ENCODE measurements at regions not wholly inside any gene's neighbourhood (a gene's known extent, or its start where the extent isn't known, plus 50 kb on each side); places are given as distances from the start of the nearest gene placed in this dataset.
"Not testable (repeated sequence)": the region's sequence is repeated elsewhere in the genome, so short reads cannot be mapped to it uniquely, and the experiment has no call there.

DNA sequence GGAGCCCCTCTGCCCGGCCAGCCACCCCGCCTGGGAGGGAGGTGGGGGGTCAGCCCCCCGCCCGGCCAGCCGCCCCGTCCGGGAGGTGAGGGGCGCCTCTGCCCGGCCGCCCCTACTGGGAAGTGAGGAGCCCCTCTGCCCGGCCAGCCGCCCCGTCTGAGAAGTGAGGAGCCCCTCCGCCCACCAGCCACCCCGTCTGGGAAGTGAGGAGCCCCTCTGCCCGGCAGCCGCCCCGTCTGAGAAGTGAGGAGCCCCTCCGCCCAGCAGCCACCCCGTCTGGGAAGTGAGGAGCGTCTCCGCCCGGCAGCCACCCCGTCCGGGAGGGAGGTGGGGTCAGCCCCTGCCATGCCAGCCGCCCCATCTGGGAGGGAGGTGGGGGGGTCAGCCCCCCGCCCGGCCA, 102.8 kb downstream of the ID4 start:
- peaks cover 14% of the 10 kb centered on the region for H3K9me3 Mint-ChIP-seq
- not testable (repeated sequence) for ATAC-seq, H3K4me3 Mint-ChIP-seq

DNA sequence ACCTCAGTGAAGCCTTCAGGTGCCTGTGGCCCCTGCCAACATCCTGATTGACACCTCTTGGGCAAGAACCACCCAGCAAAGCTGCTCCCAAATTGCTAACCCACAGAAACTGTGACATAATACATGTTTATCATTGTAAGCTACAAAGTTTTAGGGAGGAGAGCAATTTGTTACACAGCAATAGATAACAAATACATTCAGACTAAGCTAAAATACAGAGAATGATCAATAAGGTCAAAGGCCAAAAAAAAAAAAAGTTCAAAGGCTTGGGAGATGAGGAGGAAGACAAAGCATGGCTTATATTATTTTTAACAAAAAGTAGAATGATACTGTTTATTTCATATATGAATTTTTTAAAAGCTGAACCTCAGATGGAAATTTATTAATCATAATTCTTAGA, 105.9 kb downstream of the ID4 start:
- no peaks in the 10 kb centered on the region for H3K4me1 Mint-ChIP-seq
- no peaks in the 10 kb centered on the region for H3K36me3 Mint-ChIP-seq
- no peak for ATAC-seq
- no peak overlapping the region for H3K27ac Mint-ChIP-seq
- H3K4me3 Mint-ChIP-seq = no peak overlapping the region
- peaks cover 11% of the 10 kb centered on the region for H3K9me3 Mint-ChIP-seq
- H3K27me3 Mint-ChIP-seq = no peaks in the 10 kb centered on the region

More for the DNA sequence above, 102.8 kb downstream of the ID4 start:
- not testable (repeated sequence) for H3K27ac Mint-ChIP-seq, H3K27me3 Mint-ChIP-seq, H3K36me3 Mint-ChIP-seq, H3K4me1 Mint-ChIP-seq

- no peak for ATAC-seq
- H3K36me3 Mint-ChIP-seq = no peaks in the 10 kb centered on the region
- H3K4me3 Mint-ChIP-seq = no peak overlapping the region
- peaks cover 22% of the 10 kb centered on the region for H3K9me3 Mint-ChIP-seq
- no peaks in the 10 kb centered on the region for H3K4me1 Mint-ChIP-seq
- H3K27me3 Mint-ChIP-seq = no peaks in the 10 kb centered on the region
- H3K27ac Mint-ChIP-seq = no peak overlapping the region
Measured at GRCh38 chr6:19945843-19946358, 108.7 kb downstream of the ID4 start.

DNA sequence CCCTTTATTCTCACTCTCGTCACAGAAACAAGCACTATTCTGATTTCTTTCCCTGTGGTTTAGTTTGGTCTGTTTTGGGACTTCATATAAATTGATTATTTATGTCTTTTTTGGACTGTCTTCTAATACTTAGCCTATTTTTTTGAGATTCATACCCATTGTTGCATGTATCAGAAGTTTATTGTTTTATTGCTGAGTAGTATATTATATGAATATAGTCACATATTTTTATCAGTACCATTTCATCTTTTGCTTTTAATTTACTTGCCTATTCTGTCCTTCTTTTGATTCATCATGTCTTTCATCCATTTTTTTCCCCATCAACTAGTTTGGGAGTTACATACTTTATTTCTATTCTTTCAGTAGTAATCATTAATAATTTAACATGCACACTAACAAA, 112.0 kb downstream of the ID4 start:
- peaks cover 29% of the 10 kb centered on the region for H3K9me3 Mint-ChIP-seq
- no peak overlapping the region for H3K27ac Mint-ChIP-seq
- no peak overlapping the region for H3K4me3 Mint-ChIP-seq
- ATAC-seq = no peak
- no peaks in the 10 kb centered on the region for H3K27me3 Mint-ChIP-seq
- H3K36me3 Mint-ChIP-seq = no peaks in the 10 kb centered on the region
- no peaks in the 10 kb centered on the region for H3K4me1 Mint-ChIP-seq

DNA sequence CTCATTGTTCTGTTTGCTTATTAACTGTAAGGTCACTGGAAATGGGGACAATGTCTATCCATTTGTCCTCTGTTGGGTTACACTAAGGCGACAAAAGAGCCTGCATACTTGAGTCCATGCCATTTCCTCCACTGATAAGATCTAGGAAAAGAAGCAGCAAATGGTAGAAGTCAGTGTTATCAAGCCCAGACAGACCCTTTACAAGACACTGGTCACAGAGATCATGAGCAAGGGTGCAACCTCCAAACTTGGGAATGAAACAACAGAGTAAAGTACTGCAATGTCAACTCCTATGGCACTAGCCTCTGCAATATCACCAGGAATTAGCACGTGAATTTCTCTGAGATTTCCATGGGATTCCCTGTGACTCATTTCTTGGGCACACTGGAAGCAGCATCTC, 126.9 kb downstream of the ID4 start:
- H3K27ac Mint-ChIP-seq = no peak overlapping the region
- H3K4me3 Mint-ChIP-seq = no peak overlapping the region
- no peaks in the 10 kb centered on the region for H3K4me1 Mint-ChIP-seq
- H3K36me3 Mint-ChIP-seq = no peaks in the 10 kb centered on the region
- no peaks in the 10 kb centered on the region for H3K27me3 Mint-ChIP-seq
- no peak for ATAC-seq
- peaks cover 4% of the 10 kb centered on the region for H3K9me3 Mint-ChIP-seq

- Mint-ChIP-seq H3K36me3 (no peaks in the 10 kb centered on the region), H3K27me3 (no peaks in the 10 kb centered on the region), H3K4me1 (no peaks in the 10 kb centered on the region), H3K27ac (no peak overlapping the region), H3K9me3 (no peaks in the 10 kb centered on the region), H3K4me3 (no peak overlapping the region)
- ATAC-seq = no peak
Measured at GRCh38 chr6:19968201-19968600, 131.0 kb downstream of the ID4 start.

- H3K36me3 Mint-ChIP-seq = no peaks in the 10 kb centered on the region
- no peak for ATAC-seq
- H3K27ac Mint-ChIP-seq = no peak overlapping the region
- H3K4me3 Mint-ChIP-seq = no peak overlapping the region
- no peaks in the 10 kb centered on the region for H3K4me1 Mint-ChIP-seq
- no peaks in the 10 kb centered on the region for H3K27me3 Mint-ChIP-seq
- no peaks in the 10 kb centered on the region for H3K9me3 Mint-ChIP-seq
Measured at GRCh38 chr6:19972221-19972620, 135.1 kb downstream of the ID4 start.

- Mint-ChIP-seq H3K27me3 (no peaks in the 10 kb centered on the region), H3K4me3 (no peak overlapping the region), H3K4me1 (no peaks in the 10 kb centered on the region), H3K27ac (no peak overlapping the region), H3K36me3 (no peaks in the 10 kb centered on the region), H3K9me3 (no peaks in the 10 kb centered on the region)
- no peak for ATAC-seq
Measured at GRCh38 chr6:19976411-19977129, 139.4 kb downstream of the ID4 start.

DNA sequence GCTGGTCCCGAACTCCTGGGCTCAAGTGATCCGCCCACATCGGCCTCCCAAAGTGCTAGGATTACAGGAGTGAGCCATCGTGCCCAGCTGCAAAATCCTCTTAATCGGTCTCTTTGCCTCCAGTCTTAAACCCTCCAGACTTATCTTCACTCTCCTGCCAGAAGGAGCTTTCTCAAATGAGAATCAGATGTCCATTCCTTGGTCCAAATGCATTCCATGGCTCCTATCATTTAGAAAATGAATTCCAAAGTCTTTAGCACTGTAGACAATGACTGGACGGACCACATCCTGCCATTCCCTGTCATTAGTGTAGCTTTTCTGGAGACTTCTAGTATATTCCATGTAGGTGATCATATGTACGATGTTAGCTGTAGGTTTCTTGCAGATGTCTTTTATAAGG, 141.9 kb downstream of the ID4 start:
- no peak overlapping the region for H3K27ac Mint-ChIP-seq
- no peaks in the 10 kb centered on the region for H3K36me3 Mint-ChIP-seq
- H3K27me3 Mint-ChIP-seq = no peaks in the 10 kb centered on the region
- no peaks in the 10 kb centered on the region for H3K9me3 Mint-ChIP-seq
- no peak overlapping the region for H3K4me3 Mint-ChIP-seq
- no peaks in the 10 kb centered on the region for H3K4me1 Mint-ChIP-seq
- ATAC-seq = no peak

GRCh38 chr6:19979986-19980385, 142.8 kb downstream of the ID4 start:
- Mint-ChIP-seq H3K27me3 (no peaks in the 10 kb centered on the region), H3K4me3 (no peak overlapping the region), H3K9me3 (no peaks in the 10 kb centered on the region), H3K27ac (no peak overlapping the region), H3K4me1 (no peaks in the 10 kb centered on the region), H3K36me3 (no peaks in the 10 kb centered on the region)
- ATAC-seq = no peak

DNA sequence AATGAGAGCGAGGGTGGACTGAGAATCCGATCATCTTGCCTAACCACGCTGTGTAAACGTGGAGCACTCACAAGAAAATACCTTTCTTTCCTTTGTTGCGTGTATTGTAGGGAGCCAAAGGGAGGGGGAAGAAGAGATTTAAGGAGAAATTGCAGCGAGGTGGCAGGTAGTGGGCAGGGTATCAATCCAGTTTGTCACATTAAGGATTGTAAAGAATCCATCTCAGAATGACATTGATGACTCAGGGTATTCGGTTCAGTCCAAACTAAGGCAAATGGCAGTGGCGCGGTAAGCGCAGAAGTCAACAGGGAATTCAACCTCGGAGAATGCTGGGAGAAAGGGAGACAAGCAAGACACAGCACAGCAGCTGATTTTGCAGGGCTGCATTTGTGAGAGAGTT, 146.2 kb downstream of the ID4 start:
- no peaks in the 10 kb centered on the region for H3K36me3 Mint-ChIP-seq
- H3K9me3 Mint-ChIP-seq = no peaks in the 10 kb centered on the region
- H3K27me3 Mint-ChIP-seq = no peaks in the 10 kb centered on the region
- no peaks in the 10 kb centered on the region for H3K4me1 Mint-ChIP-seq
- no peak overlapping the region for H3K4me3 Mint-ChIP-seq
- ATAC-seq = no peak
- H3K27ac Mint-ChIP-seq = no peak overlapping the region

- no peak for ATAC-seq
- no peaks in the 10 kb centered on the region for H3K27me3 Mint-ChIP-seq
- H3K27ac Mint-ChIP-seq = no peak overlapping the region
- no peaks in the 10 kb centered on the region for H3K36me3 Mint-ChIP-seq
- H3K9me3 Mint-ChIP-seq = no peaks in the 10 kb centered on the region
- H3K4me3 Mint-ChIP-seq = no peak overlapping the region
- H3K4me1 Mint-ChIP-seq = no peaks in the 10 kb centered on the region
Measured at GRCh38 chr6:19986691-19987438, 149.7 kb downstream of the ID4 start.

- no peaks in the 10 kb centered on the region for H3K36me3 Mint-ChIP-seq
- no peak overlapping the region for H3K4me3 Mint-ChIP-seq
- H3K4me1 Mint-ChIP-seq = no peaks in the 10 kb centered on the region
- no peaks in the 10 kb centered on the region for H3K9me3 Mint-ChIP-seq
- H3K27me3 Mint-ChIP-seq = no peaks in the 10 kb centered on the region
- H3K27ac Mint-ChIP-seq = no peak overlapping the region
- ATAC-seq = no peak
Measured at GRCh38 chr6:19988555-19988954, 151.4 kb downstream of the ID4 start.

- Mint-ChIP-seq H3K36me3 (no peaks in the 10 kb centered on the region), H3K4me3 (no peak overlapping the region), H3K27ac (no peak overlapping the region), H3K27me3 (no peaks in the 10 kb centered on the region), H3K9me3 (no peaks in the 10 kb centered on the region), H3K4me1 (no peaks in the 10 kb centered on the region)
- no peak for ATAC-seq
Measured at GRCh38 chr6:19991176-19991575, 154.0 kb downstream of the ID4 start.

DNA sequence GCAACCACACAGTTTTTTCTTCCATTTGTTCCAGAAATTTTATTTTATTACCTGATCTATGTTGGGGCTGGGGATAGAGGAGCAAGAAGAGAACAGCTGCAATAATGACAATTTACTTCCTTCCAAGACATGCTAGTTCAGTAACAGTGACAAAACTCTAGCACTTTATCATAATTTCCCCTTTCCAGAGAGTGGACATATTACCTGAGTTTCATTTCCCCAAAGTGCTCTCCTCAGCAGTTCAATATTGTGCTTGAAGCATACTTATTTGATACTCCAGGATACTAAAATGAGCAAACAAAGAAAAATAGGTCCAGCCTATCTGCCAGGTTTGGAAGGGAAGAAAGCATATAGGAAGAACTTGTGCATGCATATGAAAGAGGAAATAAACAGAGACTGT, 157.7 kb downstream of the ID4 start:
- H3K4me1 Mint-ChIP-seq = no peaks in the 10 kb centered on the region
- H3K27me3 Mint-ChIP-seq = no peaks in the 10 kb centered on the region
- H3K4me3 Mint-ChIP-seq = no peak overlapping the region
- no peak for ATAC-seq
- H3K36me3 Mint-ChIP-seq = no peaks in the 10 kb centered on the region
- H3K9me3 Mint-ChIP-seq = peaks cover 9% of the 10 kb centered on the region
- no peak overlapping the region for H3K27ac Mint-ChIP-seq
